Superior temporal gyrus (tissue), 1 donor: ENCODE measurements at regions not wholly inside any gene's neighbourhood (a gene's known extent, or its start where the extent isn't known, plus 50 kb on each side); places are given as distances from the start of the nearest gene placed in this dataset.

ENCODE experiments used
- DNase-seq: peaks from one replicate; pipeline ENCODE4 v3.0.0-alpha.2; 2016; ENCODE audit errors: extremely low spot score

DNA sequence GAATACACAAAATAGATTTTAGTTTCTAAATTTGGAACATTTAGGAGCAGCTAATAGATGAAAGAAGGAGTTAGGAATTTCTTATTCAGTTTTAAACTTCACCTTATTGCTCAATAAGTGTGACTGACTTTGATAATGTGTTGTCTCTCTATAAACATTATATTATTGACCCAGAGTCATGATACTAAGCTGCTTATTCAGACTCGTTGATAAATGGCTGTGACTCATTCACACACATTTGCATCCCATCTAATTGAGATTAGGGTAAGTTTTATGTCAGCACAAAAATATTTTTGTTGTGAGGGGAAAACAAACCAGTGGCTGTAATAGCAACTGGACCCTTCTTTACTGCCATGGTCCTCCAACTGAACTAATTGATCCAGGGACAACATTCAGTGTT lies 137.6 kb downstream of the GOLIM4 start:
- no peak for DNase-seq

DNA sequence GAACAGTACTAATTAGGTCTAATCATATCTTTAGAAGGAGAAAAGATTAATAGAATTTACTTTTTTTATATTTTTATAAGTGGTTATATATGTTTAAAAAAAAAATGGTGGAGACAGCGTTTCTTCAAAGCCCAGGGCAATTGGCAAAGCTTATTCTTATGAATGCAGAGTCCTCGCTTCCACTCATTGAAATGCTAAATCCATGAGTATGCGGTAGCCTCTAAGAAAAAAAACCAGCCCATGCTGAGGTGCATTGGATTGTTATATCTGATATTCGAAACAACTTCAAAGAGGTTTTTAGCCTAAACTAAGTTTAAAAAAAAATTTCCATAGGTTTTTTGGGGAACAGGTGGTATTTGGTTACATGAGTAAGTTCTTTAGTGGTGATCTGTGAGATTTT lies 142.8 kb downstream of the GOLIM4 start:
- no peak for DNase-seq

DNA sequence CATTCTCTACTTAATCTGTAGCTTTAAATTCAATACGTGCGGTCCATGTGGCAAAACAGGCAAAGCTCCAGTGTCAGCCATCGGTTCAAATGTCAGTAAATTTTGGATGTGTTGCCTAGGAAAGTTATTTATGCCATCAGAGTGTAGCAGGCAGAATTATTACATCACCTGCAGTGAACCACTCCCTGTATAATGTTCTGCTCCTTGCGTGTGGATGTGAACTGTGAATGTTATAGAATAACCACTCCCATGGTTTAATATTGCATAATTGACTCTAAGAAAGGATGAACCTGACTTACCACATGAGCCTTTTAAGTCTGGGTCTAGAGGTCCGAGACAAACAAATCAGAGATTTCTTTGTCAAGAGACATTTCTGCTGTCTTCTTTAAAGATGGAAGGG lies 145.5 kb downstream of the GOLIM4 start:
- DNase-seq = no peak

DNA sequence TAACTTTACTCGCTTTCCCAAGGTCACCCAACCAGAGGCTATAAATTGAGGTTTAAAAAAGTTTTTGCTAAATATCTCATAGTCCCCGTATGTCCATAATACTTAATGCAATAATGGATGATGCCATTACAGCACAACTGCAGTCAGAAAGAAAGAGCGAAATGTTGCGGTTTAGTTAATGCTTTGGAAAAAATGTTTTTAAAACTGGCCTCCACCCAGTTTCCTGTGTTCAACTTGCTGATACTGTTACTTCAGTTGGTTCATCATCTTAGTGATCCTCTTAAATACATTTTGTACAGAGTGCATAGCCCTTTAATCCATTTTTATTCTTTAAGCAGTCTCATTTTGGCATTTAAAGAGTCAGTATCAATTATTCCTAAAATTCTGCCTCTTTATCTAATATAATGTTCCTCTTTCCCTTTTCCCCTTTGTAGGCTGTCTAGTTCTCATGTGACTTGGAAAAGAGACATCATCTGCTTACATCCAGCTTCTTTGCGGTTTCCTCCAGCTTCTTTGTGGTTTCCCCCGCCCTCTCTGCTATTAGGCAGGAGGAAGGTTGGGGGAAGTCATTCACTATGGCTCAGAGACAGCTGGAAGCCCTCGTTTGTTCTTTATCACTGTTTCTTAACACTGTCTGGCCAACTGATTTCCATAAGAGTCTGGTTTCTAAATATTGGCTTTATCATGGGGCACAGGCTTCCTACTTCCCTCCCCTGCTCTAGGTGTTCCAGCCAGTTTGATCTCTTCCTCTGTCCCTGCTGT lies 154.3 kb downstream of the GOLIM4 start:
- no peak for DNase-seq

DNA sequence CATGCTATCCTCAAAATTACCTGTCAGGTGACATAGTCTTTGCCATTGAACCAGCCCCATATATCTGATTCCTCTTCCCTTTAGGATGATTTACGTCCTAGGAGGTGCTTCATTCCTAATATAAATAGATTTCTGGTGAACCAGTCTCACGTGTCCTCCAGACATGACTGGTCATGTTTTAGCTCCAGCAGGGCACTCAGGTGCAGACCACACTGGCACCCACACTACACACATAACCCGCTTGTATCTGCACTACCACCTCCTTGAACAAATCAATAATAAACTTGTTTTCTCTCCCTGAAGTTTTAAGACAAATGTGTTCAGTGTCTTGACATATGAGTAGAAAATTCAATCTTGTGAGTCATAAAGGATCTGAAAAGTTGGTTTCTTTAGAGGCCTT lies 155.5 kb downstream of the GOLIM4 start:
- DNase-seq = no peak

DNA sequence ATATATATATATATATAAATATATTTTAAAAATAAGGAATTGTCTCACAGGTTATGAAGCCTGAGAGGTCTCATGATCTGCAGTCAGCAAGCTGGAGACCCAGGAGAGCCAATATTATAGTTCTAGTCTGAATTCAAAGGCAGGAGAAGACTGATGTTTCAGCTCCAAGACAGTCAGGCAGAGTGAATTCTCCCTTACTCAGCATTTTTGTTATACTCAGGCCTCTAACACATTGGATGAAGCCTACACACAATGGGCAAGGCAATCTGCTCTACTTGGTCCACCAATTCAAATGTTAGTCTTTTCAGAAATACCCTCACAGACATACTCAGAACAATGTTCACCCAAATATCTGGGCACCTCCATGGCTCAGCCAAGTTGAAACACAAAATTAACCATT lies 157.2 kb downstream of the GOLIM4 start:
- DNase-seq = no peak

DNA sequence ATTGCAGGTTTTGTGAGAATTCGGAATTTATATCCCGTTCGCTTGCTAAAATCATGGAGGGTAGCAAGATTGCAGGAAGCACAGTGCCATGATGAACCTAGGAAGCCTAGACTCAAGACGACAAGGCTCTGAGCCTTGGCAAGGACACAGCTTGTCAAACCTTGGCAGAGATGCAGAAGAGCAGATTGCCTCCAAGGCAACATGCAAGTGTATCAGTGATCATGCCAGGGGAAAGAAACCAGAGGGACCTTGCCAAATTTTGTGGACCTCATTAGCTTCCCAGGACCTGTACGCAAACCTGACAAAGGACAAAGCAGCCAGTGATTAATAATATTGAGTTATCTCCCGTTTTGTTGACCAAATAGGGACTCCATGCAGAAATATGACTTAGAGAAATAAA lies 159.7 kb downstream of the GOLIM4 start:
- peak; percentile 50 for DNase-seq

DNA sequence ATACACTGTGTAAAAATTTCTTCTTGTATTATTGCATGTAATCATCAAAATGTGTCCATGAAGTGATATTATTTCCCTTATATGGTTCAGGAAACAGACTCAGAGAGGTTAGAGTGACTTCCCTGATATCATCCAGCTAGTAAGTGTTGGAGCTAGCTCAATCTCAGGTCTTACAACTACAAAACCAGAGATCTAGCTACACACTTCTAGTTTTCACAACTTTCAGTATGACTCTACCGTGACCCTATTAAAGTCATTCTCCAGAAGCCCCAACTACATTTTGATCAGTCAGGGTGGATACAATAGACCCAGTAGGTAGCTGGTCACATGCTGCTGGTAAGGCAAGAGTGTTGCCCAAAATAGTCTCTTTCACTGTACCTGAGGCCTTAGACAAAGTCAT lies 165.3 kb downstream of the GOLIM4 start:
- no peak for DNase-seq

DNA sequence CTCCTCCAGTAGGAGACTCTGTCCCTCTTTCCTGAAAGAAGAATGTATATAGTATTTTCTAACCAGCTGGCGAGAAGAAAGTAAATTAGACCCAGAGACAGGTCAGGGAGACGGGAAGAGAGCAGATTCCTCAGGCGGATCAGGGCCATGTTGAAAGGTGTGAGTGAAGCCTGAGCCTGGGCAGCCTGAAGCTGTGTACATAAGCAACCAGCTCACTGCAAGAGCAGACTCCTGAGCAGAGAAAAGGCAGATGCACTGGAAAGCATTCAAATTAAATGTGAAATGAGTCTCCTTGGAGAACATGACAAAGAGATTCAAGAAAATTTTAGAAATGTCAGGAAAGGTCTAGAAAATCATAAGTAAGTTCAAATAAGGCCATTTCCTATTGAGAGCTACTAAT lies 165.8 kb downstream of the GOLIM4 start:
- DNase-seq = no peak

DNA sequence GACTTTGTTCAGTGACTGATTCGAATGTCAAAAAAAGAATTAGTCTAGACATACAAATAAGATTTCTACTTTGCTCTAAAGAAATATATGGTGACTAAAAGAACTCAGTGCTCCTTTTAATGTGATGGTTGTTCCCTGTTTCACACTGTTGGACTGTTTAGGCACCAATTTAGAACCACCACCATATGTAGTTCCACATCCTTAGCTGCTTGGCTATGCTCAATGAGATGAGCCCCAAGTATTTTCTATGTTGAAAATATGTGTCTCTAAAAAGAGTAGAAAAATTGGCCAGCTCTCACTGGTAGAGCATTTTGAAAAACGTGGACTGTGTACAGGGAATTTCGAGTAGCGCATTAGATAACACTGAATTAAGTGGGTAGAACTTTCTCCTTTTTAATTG lies 167.3 kb downstream of the GOLIM4 start:
- DNase-seq = peak; percentile 24

DNA sequence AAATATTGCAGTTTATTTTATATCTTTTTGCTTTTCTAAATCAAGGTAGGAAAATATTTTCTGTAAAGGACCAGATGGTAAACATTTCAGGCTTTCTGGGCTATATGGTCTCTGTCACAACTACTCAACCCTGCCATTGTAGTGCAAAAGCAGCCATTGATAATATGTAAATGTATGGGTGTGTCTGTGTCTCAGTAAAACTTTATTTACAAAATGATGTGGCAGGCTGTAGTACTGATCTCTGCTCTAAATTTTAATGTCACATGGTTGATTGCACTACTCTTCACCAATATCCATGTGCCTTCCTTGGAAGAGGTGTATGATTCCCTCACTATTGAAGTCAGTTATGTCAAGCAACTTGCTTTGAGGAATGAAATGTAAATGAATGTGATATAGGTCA lies 175.0 kb downstream of the GOLIM4 start:
- no peak for DNase-seq

DNA sequence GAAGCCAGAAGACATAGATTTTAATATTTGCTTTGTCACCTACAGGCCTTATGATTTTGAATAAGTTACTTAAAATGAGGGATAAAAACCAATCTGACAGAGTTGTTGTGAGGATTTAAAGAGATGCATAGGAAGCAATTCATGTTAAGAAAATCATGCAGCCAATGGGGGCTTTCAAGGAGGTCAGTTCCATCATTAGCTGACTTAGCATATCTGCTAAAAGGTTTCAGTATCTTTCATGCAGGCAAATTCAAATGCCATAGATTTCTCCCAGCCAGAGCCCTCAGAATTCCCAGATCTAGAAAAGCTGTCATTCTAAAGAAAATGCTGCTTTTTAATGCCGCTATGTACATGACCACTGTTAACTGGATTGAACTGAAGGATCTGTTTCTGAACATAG lies 176.1 kb downstream of the GOLIM4 start:
- no peak for DNase-seq

DNA sequence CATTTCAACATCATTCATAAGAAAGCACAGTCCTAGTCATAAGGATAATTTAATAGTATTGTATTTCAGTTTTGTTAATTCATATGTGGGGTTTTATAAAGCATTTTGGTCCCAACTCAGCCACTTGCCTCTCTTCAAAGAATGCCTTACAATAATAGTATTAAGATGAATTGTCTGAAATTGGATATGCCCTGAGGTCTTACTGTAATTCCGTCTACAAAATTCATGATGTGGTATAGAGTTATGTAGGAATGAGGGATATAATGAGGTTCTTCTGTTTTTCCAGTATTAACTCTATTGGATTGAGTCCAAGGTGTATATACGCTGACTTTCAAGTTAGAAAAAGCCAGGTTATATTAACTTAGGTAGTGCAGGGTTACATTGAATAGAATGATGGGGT lies 177.0 kb downstream of the GOLIM4 start:
- DNase-seq = no peak

DNA sequence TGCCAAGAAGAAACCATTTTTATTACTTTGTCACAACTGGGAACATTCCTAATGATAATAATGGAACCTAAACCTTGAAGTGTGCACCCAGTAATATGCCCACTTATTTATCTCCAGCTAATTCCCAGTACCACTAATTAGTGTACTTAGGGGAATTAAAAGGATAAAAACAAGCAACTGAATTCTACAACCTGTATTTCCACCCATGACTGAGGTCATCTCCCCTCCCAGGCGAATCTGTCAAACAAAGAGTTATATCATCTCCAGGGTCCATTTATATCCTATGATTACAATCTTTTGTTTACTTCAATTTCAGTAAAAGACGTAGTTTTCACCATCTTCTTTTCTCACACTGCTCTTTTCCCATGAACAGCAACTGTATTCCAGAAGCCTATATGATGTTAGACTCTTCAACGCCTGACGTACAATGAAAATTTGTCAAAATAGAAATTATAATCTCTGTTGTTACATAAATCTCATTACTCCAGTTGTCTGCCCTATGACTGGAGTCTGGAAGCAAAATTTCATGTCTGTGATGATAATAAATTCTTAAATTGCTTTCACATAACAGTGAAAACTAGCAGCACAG lies 177.6 kb downstream of the GOLIM4 start:
- no peak for DNase-seq

DNA sequence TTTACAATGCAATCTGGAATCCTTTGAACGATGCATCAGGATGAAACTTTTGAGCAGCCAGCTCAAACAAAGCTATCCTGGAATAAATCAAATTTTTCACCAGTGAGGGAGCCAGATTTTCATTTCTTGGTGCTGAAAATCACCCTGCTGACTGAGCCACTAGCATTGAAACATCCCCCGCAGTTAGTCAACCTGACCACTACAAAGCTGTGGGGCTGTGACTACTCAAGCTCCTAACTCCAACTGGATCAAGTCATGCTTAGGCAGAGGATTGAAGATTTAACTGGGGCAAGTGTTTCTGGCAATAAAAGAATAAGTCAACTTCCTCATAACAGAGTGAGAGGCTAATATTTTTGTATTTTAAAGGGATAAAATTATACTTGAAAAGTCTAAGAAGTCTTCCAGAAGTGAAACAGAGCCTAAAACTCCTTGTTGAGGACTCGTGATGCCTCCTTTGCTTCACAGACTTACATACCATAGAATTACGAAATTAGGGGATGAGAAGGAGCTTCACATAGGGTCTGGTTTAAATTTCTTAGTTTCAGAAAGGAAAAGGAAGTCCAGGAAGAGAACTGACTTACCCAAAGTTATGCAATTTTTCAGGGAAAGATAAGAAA lies 177.8 kb downstream of the SERPINI1 start:
- DNase-seq = no peak

DNA sequence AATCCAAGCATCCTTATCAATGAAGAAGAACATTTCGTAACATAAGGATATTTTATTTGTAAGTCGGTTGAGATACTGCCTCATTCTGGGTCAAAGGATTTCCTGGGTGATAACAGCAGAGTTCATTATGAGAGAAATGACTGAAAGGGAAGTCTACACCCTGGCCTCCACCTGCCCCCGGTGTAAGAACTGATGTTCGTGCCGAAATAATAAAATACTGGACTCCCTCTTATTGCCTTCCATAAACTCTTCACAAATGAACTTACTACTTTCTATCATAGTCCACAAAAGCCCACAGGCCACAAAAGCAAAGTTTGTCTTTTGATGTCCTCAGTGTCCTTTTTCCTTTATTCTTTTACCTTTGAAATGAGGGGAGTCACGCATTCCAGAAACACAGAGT lies 174.4 kb downstream of the SERPINI1 start:
- DNase-seq = no peak

DNA sequence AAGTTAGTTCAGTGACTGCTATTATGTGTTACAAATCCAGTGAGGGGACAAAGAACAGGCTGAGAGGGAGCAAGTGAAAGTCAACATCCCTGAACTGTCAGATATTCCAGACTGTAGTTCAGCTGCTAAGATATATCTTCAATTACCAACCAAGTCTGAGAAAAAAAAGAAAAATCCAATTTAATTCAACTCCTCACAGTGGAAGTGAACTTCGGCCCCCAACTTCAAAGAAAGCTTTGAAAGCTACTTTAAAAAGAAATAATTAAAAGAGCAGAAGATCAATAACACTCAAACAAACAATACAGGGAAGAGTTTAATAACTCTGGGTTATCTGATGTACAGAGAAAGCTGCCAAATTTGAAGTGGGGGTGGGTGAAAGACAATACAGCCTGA lies 174.0 kb downstream of the SERPINI1 start:
- no peak for DNase-seq

DNA sequence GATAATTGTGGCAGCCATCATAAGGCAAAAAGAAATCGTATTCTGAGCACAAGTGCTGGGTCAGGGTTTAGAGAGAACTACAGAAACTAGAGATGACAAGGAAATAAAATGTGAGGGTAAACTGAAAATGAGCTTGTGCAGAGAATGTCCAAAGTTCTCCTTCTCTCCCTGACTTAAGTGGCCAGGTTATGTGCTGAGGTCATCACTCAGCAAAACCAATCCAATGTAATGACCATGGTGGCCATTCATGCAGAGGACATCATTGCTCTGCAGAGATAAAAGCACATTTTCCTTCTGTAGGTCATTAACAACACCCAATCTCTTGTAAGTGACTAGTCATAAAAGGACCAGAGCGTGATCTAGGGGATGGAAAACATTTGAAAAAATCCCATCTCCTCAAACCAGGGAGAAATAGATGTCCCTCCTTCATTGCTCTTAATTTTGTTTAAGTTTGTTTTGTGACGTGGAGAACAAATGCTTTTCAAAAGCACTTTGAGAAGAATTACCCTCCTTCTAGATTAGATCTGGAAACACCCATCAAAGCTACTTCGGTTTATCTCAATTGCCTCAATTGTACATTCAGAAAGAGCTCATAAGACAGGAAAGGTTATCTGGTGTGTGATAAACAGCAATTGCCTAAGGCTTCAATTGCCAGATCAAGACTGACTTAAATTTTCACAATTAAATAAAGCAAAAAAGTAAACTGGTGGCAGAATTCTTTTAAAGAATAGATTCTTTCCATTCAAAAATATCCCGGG lies 173.4 kb downstream of the SERPINI1 start:
- no peak for DNase-seq

DNA sequence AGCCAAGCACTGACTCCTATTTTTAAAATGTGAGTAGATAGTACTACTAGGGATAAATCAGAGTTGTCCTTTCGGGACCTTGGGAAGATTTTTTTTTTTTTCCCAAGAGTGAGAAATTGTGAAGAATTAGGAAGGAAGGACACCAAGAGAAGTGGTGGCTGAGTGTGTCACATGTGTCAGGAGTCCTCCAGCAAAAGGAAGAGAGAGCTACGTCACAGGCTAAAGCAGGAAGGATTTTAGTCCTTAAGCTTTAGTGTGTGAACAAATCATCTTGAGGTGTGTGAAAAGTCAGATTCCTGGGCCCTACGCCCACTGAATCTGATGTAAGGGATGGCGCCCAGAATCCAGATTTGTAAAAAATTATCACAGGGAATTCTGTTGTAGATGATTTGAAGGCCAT lies 172.7 kb downstream of the SERPINI1 start:
- no peak for DNase-seq

DNA sequence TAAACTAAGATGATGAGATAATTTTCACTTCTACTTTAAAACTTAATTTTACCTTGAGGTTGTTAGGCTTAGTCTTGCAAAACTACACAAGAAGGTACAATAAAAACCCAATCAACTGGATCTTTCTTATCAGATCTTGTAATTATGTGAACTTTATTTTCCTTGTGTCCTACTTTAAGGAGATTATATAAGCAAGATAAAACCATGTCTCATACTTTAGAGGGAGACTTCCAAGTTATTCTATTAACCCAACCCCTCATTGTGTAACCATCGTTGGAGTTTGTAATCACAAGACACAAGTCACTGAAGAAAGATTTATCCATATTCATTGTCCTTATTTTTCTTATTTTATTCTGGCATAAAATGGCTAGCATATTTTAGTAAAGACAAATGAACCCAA lies 165.6 kb downstream of the SERPINI1 start:
- no peak for DNase-seq

DNA sequence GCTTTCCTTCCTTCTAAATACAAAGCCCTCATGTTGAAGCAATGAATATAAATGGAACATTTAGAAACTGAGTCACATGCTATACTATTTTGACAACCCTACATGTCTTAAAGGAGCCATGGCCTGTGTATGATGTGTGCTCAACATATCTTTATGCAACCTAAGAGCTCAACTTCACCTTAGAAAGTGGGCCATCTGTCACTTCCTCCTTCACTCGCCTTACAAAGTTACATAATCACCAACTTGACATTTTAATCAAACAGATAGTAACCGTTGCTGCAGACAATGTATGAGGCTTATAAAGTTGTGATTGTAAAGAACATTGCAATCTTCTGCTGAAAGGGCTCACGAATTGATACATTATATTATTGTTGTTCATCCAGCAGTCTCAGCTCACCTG lies 163.6 kb downstream of the SERPINI1 start:
- no peak for DNase-seq

DNA sequence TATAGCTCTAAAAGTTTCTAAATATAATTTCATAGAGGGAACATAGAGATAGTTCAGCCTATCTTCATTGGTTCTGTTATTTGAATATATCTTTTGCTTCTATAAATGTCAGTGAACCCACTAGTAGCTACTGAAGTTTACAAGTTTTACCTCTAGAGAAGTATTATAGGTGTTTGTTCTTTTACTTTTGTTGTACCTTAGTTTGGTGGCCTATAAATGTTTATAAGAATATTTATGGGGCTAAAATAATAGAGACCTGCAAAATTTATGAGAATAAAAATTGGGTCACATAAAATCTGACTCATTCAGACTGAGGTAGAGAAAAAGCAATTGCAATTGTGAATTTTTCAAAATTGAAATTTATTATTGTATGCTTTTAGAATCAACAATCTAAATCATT lies 162.6 kb downstream of the SERPINI1 start:
- DNase-seq = no peak

DNA sequence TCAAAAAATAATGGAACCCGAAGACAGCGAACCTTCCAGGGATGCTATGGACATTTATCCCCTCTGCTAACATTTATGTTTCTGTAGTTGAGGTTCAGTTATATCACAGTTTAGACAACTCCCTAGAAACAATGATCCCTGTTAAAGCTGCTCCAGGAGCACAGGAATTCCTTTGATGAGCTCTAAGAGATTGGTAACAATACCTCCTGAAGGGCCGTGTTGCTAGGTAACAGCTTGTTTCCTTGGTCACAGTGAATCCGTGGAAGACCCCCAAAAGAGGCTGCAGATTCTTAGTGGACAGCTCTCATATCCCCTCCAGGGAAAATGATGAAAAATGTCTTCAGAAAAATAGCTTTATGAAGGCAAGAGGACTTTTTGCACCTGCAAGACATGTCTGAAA lies 160.2 kb downstream of the SERPINI1 start:
- no peak for DNase-seq
